HG03108 (cell line): ENCODE measurements at regions not wholly inside any gene's neighbourhood (a gene's known extent, or its start where the extent isn't known, plus 50 kb on each side); places are given as distances from the start of the nearest gene placed in this dataset.

Experiments used
- ATAC-seq: cut with Tn5 transposase; IDR thresholded peaks from one replicate; pipeline ENCODE4 v1.9.1; 2021; ENCODE audit warnings: moderate library complexity; ENCODE audit not compliant: unreplicated experiment

DNA sequence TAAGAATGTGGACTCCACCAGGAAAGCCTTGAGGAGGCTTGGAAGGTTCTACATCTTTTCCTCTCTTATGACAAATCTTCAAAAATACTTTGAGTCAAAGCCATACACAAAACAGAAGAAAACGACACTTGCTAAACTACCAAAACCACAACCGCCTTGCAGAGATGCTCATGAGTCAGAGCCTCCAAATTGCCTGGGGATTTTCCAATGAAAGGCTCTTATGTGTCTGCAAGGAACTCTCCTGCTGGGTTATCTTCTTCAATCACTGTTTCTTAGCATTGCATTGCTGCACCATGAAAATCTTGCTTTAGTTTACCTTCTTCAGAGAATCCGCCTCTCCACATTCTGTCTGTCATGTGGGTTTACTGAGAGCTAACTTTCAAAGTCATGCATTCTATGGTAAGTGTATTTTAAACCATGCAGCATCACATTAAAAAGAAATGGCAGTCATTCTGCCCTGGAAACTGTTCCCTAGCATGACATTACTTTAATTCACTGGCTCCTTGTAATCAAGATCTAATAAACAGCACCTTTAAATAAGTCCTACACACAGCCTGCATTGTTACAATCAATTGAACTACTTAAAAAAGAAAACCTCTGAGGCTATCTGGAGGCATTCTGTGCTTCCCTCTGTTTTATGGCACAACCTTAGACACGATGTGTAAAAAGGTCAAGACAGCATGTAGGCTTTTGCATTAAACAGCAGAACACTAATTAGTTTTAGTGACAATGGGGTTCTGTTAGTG lies 210.0 kb upstream of the FOXD3 start:
- no peak for ATAC-seq

- no peak for ATAC-seq
Measured at GRCh38 chr1:63115527-63115926, 206.8 kb upstream of the FOXD3 start.

- ATAC-seq, result no peak
Measured at GRCh38 chr1:63116016-63116415, 206.4 kb upstream of the FOXD3 start.

GRCh38 chr1:63119575-63120155 lies 202.7 kb upstream of the FOXD3 start:
- no peak for ATAC-seq

DNA sequence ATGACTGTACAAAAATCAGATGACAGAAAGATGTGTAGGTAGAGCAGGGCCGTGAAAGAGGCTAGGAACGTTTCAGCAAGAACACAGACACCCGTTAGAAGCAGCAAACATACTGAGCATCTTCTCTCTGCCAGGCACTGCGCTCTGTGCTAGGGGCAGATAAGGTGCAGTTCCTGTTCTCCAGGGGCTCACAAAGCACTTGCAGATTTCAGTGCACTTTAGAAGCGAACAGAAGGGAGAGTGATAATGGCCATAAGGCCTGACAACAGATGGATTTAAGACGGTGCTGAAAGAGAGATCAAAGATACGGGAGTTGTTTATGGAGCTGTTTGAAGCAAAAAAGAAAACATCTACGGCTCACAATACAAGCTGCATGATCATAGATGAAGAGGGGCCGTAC lies 200.3 kb upstream of the FOXD3 start:
- ATAC-seq, result no peak

- peak; percentile 91 for ATAC-seq
Measured at GRCh38 chr1:63124666-63125191, 197.6 kb upstream of the FOXD3 start.

GRCh38 chr1:63126104-63126503 lies 196.3 kb upstream of the FOXD3 start:
- no peak for ATAC-seq

DNA sequence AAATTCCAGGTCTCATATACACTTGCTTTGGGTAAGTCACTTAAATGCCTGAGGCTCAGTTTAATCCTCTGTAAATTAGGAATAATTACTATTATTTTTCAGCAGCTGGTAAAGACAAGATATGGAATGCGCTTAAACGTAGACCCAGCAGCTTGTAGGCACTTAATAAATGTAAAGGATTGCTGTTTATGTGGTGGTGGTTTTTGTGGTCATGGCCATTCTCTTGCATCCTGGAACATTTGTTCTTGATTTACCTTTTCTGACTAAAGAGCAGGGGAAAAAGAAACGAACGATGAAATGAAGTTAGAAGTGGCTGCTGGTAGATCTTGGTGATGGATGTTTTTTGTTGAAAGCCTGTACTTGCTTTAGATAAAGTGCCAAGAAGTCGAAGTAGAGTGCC lies 195.0 kb upstream of the FOXD3 start:
- no peak for ATAC-seq

DNA sequence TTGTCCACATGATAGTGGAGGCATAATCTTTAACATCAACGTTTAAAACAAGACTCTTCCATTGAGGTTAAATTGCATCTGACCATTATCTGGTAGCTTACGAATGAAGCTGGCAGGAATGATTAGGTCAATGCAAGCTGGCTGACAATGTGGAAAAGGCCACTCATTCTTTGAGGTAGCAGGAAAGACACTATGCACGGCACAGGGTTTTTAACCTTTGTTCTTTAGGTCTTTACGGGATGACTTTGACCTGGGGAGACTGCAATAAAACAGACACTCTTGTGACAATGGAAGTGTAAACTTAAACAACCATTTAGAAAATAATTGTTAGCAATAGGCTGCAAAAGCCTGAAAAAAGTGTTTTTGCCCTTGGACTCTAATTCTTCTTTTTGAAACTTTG lies 193.8 kb upstream of the FOXD3 start:
- ATAC-seq, result no peak

GRCh38 chr1:63129184-63129583 lies 193.2 kb upstream of the FOXD3 start:
- no peak for ATAC-seq

GRCh38 chr1:63129855-63130254 lies 192.5 kb upstream of the FOXD3 start:
- no peak for ATAC-seq

- no peak for ATAC-seq
Measured at GRCh38 chr1:63134501-63135173, 187.7 kb upstream of the FOXD3 start.

DNA sequence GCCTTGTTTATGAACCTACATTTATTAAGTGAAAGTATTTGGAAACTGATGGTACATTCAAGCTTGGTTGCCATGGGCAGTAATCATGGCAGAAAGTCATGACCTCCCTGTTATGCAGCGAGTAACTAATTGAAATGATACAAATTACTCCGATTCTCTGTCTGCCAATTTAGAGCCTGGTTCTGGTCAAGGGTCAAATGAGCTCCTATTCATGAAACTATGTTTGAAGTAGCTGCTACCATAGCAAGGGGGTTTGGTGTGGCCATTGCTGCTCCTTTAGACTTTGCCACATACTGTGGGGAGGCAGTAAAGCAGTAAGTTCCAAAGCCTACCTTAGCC lies 187.2 kb upstream of the FOXD3 start:
- no peak for ATAC-seq

- no peak for ATAC-seq
Measured at GRCh38 chr1:63135801-63136200, 186.6 kb upstream of the FOXD3 start.

DNA sequence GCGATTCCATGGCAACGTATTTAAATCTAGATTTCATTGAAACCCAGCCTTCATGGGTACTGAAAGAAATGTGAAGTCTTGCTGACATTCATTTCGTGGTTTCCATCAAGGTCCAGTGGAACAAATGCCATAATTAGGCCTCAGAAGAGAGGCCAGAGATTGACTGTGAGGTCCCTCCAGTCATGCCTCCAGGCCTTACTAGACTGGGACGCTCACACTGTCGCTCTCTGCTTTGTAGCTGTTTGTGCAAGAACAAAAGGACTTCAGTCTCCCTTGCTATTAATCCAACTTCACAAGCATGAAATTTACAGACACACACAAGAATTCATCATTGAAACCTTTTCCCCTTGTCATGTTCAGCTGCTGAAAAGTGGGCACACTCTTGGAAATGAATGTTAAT lies 180.4 kb upstream of the FOXD3 start:
- ATAC-seq, result no peak

- no peak for ATAC-seq
Measured at GRCh38 chr1:63143482-63143881, 178.9 kb upstream of the FOXD3 start.

GRCh38 chr1:63147783-63148182 lies 174.6 kb upstream of the FOXD3 start:
- ATAC-seq, result no peak

DNA sequence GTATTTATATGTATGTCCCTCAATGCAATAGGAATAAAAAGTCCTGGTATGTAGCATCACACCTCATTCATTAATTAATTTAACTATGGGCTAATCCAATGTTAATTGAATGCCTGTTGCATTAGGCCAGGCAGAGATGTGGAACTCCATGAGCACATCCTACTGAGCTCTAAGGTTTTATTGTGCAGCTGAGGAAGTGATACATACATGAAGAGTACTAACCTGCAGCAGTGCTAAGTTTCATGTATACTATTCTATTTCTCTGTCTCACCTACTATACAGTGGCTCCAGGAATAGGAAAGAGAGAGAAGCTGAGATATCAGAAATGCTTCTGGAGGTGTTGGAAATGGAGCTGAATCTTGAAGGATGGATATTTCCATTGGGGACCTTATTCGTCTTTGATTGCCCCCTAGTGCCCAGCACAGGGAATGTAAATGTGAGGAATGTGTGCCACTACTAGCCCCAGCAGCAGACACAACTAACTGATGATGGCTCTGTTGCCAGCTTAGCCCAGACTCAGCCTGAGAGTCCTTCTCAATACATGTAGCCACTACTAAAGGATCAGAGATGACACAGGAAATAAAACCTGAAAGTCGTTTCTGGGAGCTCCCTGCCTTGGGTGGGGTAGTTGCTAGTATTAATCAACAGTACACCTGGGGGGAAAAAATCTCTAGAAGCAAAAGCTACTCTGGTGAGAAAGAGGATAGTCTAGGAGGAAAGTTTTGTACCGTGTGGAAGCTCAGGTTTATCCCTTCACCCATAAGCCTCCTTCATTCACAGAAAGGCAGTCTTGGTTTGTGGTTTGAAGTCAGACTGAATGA lies 173.3 kb upstream of the FOXD3 start:
- no peak for ATAC-seq

- no peak for ATAC-seq
Measured at GRCh38 chr1:63152572-63152971, 169.8 kb upstream of the FOXD3 start.

GRCh38 chr1:63155437-63155836 lies 166.9 kb upstream of the FOXD3 start:
- ATAC-seq, result no peak

GRCh38 chr1:63157085-63157484 lies 165.3 kb upstream of the FOXD3 start:
- no peak for ATAC-seq
